SJSA1 (cell line): ENCODE measurements at regions not wholly inside any gene's neighbourhood (a gene's known extent, or its start where the extent isn't known, plus 50 kb on each side); places are given as distances from the start of the nearest gene placed in this dataset.
"Not testable (repeated sequence)": the region's sequence is repeated elsewhere in the genome, so short reads cannot be mapped to it uniquely, and the experiment has no call there.

Experiments used
- DNase-seq, 2 experiments: peaks; one replicate each; pipeline ENCODE4 v3.0.0-alpha.2; 2015 to 2020; ENCODE audit warnings: low spot score in 2 of 2, low read depth in 1 of 2
- H3K27ac ChIP-seq: fragments of 250-450 bp; sonication (Bioruptor Pico); 2 replicates; pipeline ENCODE4 v1.5.1; 2020; ENCODE audit warnings: mild to moderate bottlenecking, moderate library complexity
- H3K27me3 ChIP-seq: fragments of 250-450 bp; sonication (Bioruptor Pico); replicated peaks from 2 replicates; pipeline ENCODE4 v1.5.1; 2020; ENCODE audit warnings: mild to moderate bottlenecking, moderate library complexity
- H3K36me3 ChIP-seq: fragments of 250-450 bp; sonication (Bioruptor Pico); 2 replicates; pipeline ENCODE4 v1.5.1; 2020; ENCODE audit warnings: mild to moderate bottlenecking
- H3K4me1 ChIP-seq: fragments of 250-450 bp; sonication (Bioruptor Pico); replicated peaks from 2 replicates; pipeline ENCODE4 v1.6.1; 2021; ENCODE audit warnings: mild to moderate bottlenecking
- H3K4me3 ChIP-seq: fragments of 250-450 bp; sonication (Bioruptor Pico); 2 replicates; pipeline ENCODE4 v1.5.1; 2020; ENCODE audit warnings: mild to moderate bottlenecking
- H3K9me3 ChIP-seq: fragments of 250-450 bp; sonication (Bioruptor Pico); replicated peaks from 2 replicates; pipeline ENCODE4 v1.5.1; 2020; ENCODE audit warnings: mild to moderate bottlenecking

GRCh38 chr20:5696011-5696559 lies 54.1 kb upstream of the SHLD1 start:
- H3K4me1 ChIP-seq = no peaks in the 10 kb centered on the region
- no peaks in the 10 kb centered on the region for H3K9me3 ChIP-seq
- H3K27me3 ChIP-seq = no peaks in the 10 kb centered on the region
- no peaks in the 10 kb centered on the region for H3K36me3 ChIP-seq
- no peak for DNase-seq
- H3K4me3 ChIP-seq = no peak overlapping the region
- H3K27ac ChIP-seq = no peak overlapping the region

- Histone ChIP-seq H3K27ac (no peak overlapping the region), H3K9me3 (no peaks in the 10 kb centered on the region), H3K4me3 (no peak overlapping the region), H3K36me3 (no peaks in the 10 kb centered on the region), H3K27me3 (no peaks in the 10 kb centered on the region), H3K4me1 (no peaks in the 10 kb centered on the region)
- DNase-seq = no peak
Observed at GRCh38 chr20:5691918-5692618, 58.1 kb upstream of the SHLD1 start.

GRCh38 chr20:5689463-5689862 lies 60.7 kb upstream of the SHLD1 start:
- no peaks in the 10 kb centered on the region for H3K27me3 ChIP-seq
- no peak for DNase-seq
- H3K4me1 ChIP-seq = no peaks in the 10 kb centered on the region
- H3K36me3 ChIP-seq = no peaks in the 10 kb centered on the region
- no peak overlapping the region for H3K27ac ChIP-seq
- no peaks in the 10 kb centered on the region for H3K9me3 ChIP-seq
- no peak overlapping the region for H3K4me3 ChIP-seq

GRCh38 chr20:5688431-5688972 lies 61.7 kb upstream of the SHLD1 start:
- no peak for DNase-seq
- Histone ChIP-seq H3K9me3 (no peaks in the 10 kb centered on the region), H3K27me3 (no peaks in the 10 kb centered on the region; the same call in 1 of the 2 replicates), H3K36me3 (no peaks in the 10 kb centered on the region), H3K27ac (no peak overlapping the region), H3K4me1 (no peaks in the 10 kb centered on the region), H3K4me3 (no peak overlapping the region)

- H3K4me1 ChIP-seq = no peaks in the 10 kb centered on the region
- H3K27me3 ChIP-seq = no peaks in the 10 kb centered on the region; the same call in 1 of the 2 replicates
- DNase-seq = no peak
- H3K4me3 ChIP-seq = no peak overlapping the region
- H3K36me3 ChIP-seq = no peaks in the 10 kb centered on the region
- H3K27ac ChIP-seq = no peak overlapping the region
- no peaks in the 10 kb centered on the region for H3K9me3 ChIP-seq
Observed at GRCh38 chr20:5687884-5688283, 62.3 kb upstream of the SHLD1 start.

GRCh38 chr20:5686384-5687105 lies 63.7 kb upstream of the SHLD1 start:
- no peaks in the 10 kb centered on the region for H3K9me3 ChIP-seq
- no peaks in the 10 kb centered on the region for H3K4me1 ChIP-seq
- no peak for DNase-seq
- H3K27me3 ChIP-seq = no peaks in the 10 kb centered on the region; the same call in 1 of the 2 replicates
- H3K4me3 ChIP-seq = no peak overlapping the region
- no peak overlapping the region for H3K27ac ChIP-seq
- H3K36me3 ChIP-seq = no peaks in the 10 kb centered on the region

GRCh38 chr20:5682556-5682955 lies 67.6 kb upstream of the SHLD1 start:
- H3K27ac ChIP-seq, DNase-seq, H3K36me3 ChIP-seq, H3K9me3 ChIP-seq, H3K27me3 ChIP-seq, H3K4me1 ChIP-seq, H3K4me3 ChIP-seq: not testable (repeated sequence)

- peaks cover 2% of the 10 kb centered on the region; the same call in 1 of the 2 replicates for H3K27me3 ChIP-seq
- H3K4me1 ChIP-seq = no peaks in the 10 kb centered on the region
- H3K9me3 ChIP-seq = no peaks in the 10 kb centered on the region
- H3K36me3 ChIP-seq = no peaks in the 10 kb centered on the region
- no peak overlapping the region for H3K27ac ChIP-seq
- no peak for DNase-seq
- no peak overlapping the region for H3K4me3 ChIP-seq
Observed at GRCh38 chr20:5680192-5680591, 69.4 kb upstream of the GPCPD1 start.

- Histone ChIP-seq H3K4me3 (no peak overlapping the region), H3K27ac (no peak overlapping the region), H3K36me3 (no peaks in the 10 kb centered on the region), H3K27me3 (0 out of 2 replicates have a peak, but pooled peaks cover 2% of the 10 kb centered on the region), H3K4me1 (no peaks in the 10 kb centered on the region), H3K9me3 (no peaks in the 10 kb centered on the region)
- DNase-seq = no peak
Observed at GRCh38 chr20:5678777-5679176, 68.0 kb upstream of the GPCPD1 start.

GRCh38 chr20:5677944-5678343 lies 67.1 kb upstream of the GPCPD1 start:
- not testable (repeated sequence) for H3K27me3 ChIP-seq, H3K4me3 ChIP-seq, H3K36me3 ChIP-seq, DNase-seq, H3K9me3 ChIP-seq, H3K4me1 ChIP-seq, H3K27ac ChIP-seq

GRCh38 chr20:5677389-5677788 lies 66.6 kb upstream of the GPCPD1 start:
- DNase-seq = no peak
- H3K36me3 ChIP-seq = no peaks in the 10 kb centered on the region
- H3K9me3 ChIP-seq = no peaks in the 10 kb centered on the region
- no peak overlapping the region for H3K4me3 ChIP-seq
- H3K27ac ChIP-seq = no peak overlapping the region
- no peaks in the 10 kb centered on the region for H3K4me1 ChIP-seq
- H3K27me3 ChIP-seq = 0 out of 2 replicates have a peak, but pooled peaks cover 2% of the 10 kb centered on the region

- no peaks in the 10 kb centered on the region for H3K9me3 ChIP-seq
- 0 out of 2 replicates have a peak, but pooled peaks cover 2% of the 10 kb centered on the region for H3K27me3 ChIP-seq
- no peak overlapping the region for H3K4me3 ChIP-seq
- H3K4me1 ChIP-seq = no peaks in the 10 kb centered on the region
- H3K27ac ChIP-seq = no peak overlapping the region
- H3K36me3 ChIP-seq = no peaks in the 10 kb centered on the region
- DNase-seq = no peak
Observed at GRCh38 chr20:5675103-5676091, 64.6 kb upstream of the GPCPD1 start.

- peak in 1 of 2 experiments; percentile 6 for DNase-seq
- Histone ChIP-seq H3K36me3 (no peaks in the 10 kb centered on the region), H3K27me3 (no peaks in the 10 kb centered on the region), H3K4me1 (no peaks in the 10 kb centered on the region), H3K4me3 (no peak overlapping the region), H3K9me3 (no peaks in the 10 kb centered on the region), H3K27ac (no peak overlapping the region)
Observed at GRCh38 chr20:5674176-5674660, 63.4 kb upstream of the GPCPD1 start.
